GM12864 (cell line): ENCODE measurements at regions not wholly inside any gene's neighbourhood (a gene's known extent, or its start where the extent isn't known, plus 50 kb on each side); places are given as distances from the start of the nearest gene placed in this dataset.
"Not testable (repeated sequence)": the region's sequence is repeated elsewhere in the genome, so short reads cannot be mapped to it uniquely, and the experiment has no call there.

Source experiments
- DNase-seq: peaks from one replicate; pipeline ENCODE4 v3.0.0-alpha.2; 2011; ENCODE audit warnings: low read depth
- H3K4me3 ChIP-seq: 2 replicates; pipeline ENCODE4 v1.5.1; 2011; ENCODE audit warnings: mild to moderate bottlenecking, low read depth, low read length, control low read depth
- TF ChIP-seq, protein P1 (sequence below): IDR thresholded peaks from 2 replicates; pipeline ENCODE4 v1.5.1; 2011; ENCODE audit warnings: low read depth, mild to moderate bottlenecking, moderate library complexity, low read length, control low read depth, inconsistent platforms; ENCODE audit errors: missing control alignments

DNA sequence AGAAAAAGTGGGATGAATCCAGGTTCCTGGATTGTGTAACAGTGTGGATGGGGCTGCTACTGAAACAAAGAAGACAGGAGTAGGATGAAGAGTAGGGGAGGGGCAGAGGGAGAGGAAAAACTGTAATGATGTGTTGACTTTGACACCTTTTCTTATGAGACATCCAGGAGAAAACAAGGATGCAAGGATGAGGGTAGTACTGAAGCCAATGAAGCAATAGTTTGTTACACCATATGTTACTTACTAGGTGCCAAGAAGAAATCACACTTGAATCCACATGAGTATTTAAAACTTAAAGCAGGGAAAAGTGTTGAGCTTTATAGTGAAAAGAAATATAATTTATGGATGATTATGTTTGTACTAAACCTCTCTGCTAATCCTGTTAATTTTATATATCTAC, 420.6 kb downstream of the ARL4A start:
- TF ChIP-seq, protein P1, sequence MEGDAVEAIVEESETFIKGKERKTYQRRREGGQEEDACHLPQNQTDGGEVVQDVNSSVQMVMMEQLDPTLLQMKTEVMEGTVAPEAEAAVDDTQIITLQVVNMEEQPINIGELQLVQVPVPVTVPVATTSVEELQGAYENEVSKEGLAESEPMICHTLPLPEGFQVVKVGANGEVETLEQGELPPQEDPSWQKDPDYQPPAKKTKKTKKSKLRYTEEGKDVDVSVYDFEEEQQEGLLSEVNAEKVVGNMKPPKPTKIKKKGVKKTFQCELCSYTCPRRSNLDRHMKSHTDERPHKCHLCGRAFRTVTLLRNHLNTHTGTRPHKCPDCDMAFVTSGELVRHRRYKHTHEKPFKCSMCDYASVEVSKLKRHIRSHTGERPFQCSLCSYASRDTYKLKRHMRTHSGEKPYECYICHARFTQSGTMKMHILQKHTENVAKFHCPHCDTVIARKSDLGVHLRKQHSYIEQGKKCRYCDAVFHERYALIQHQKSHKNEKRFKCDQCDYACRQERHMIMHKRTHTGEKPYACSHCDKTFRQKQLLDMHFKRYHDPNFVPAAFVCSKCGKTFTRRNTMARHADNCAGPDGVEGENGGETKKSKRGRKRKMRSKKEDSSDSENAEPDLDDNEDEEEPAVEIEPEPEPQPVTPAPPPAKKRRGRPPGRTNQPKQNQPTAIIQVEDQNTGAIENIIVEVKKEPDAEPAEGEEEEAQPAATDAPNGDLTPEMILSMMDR, result no peak
- H3K4me3 ChIP-seq, result no peak overlapping the region
- DNase-seq, result no peak

DNA sequence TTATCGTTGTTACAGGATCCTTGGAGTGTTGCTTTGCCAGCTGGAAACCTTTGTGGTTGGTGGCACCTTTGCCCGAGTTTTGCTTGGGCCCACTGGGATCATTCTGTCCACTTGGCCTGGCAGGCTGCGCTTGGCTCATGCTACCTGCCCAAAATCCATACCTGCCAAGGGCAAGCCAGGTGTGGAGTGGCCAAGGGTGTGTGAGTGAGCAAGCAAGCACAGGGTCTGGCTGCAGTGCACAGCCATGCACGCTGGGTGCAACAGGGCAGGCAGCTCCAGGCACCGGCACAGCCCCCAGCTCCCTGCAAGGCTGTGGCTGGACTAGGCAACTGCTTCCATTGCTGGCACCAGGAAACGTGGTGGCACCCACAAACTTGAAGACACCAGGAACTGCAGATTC, 421.8 kb downstream of the ARL4A start:
- no peak for DNase-seq
- TF ChIP-seq, protein P1, result no peak
- no peak overlapping the region for H3K4me3 ChIP-seq

GRCh38 chr7:13110107-13110506, 422.7 kb downstream of the ARL4A start:
- TF ChIP-seq, protein P1, result no peak
- H3K4me3 ChIP-seq, result no peak overlapping the region
- DNase-seq, result no peak

DNA sequence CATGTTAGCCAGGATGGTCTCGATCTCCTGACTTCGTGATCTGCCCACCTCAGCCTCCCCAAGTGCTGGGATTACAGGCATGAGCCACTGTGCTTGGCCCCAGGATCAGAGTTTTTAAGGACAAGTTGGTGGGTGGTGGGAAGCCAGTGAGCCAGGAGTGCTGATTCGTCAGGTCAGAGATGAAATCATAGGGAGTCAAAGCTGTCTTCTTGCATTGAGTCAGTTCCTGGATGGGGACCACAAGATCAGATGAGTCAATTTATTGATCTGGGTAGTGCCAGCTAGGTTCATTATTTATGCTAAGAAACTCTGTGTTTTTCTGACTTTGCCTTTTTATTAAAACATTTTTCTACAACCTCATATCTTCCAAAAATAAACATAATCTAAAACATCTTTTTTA, 423.8 kb downstream of the ARL4A start:
- DNase-seq, result no peak
- no peak overlapping the region for H3K4me3 ChIP-seq
- TF ChIP-seq, protein P1, result no peak

DNA sequence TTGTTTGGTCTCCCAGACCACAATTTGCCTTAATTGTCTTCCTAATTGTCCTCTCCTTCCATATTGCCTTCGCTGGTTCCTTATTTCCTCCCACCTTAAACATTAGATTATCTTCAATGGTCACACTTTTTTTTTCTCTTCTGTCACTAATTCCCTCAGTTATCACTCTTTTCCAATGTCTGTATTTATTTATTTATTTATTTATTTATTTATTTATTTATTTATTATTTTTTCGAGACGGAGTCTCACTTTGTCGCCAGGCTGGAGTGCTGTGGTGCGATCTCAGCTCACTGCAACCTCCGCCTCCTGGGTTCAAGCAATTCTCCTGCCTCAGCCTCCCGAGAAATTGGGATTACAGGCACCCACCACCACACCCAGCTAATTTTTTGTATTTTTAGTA, 426.8 kb downstream of the ARL4A start:
- not testable (repeated sequence) for H3K4me3 ChIP-seq, DNase-seq

- DNase-seq, result no peak
- H3K4me3 ChIP-seq, result no peak overlapping the region
- TF ChIP-seq, protein P1, result no peak
Measured at GRCh38 chr7:13115157-13115772, 427.8 kb downstream of the ARL4A start.

- TF ChIP-seq, protein P1, result no peak
- no peak overlapping the region for H3K4me3 ChIP-seq
- no peak for DNase-seq
Measured at GRCh38 chr7:13115855-13116254, 428.4 kb downstream of the ARL4A start.

DNA sequence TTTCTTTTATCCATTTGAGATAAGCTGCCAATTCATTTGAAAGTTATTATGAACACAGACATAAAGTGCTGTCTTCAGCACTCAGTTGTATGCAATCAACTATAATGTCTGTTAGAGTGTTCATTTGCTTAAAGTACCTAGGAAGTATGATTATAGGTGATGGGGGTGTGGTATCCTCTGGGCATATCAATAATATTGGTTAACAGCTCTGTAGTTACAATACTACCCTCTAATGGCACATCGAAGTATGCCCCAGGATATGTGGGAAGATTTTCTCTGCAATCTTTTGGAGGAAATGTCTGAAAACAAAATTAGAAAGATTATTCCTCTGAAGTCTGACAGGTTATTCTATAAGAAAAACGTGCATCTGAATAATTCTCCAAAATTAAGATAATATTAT, 429.7 kb downstream of the ARL4A start:
- H3K4me3 ChIP-seq, result no peak overlapping the region

More for the DNA sequence above, 429.7 kb downstream of the ARL4A start:
- no peak for DNase-seq
- TF ChIP-seq, protein P1, result peak; percentile 10
